SK-N-SH (cell line): ENCODE measurements at regions not wholly inside any gene's neighbourhood (a gene's known extent, or its start where the extent isn't known, plus 50 kb on each side); places are given as distances from the start of the nearest gene placed in this dataset.

Experiments used
- CTCF ChIA-PET: fragments of 300-600, 350-600 bp; formaldehyde crosslinking; extraction: SDS; loops from one replicate; lab custom pipeline; 2021; lab: Yijun Ruan, JAX
- POLR2A ChIA-PET: fragments of 350-600 bp; sonication (Branson Sonifier 250); formaldehyde crosslinking; extraction: SDS; loops from one replicate; lab custom pipeline; 2020; ENCODE audit warnings: antibody characterized with exemption, inconsistent platforms; lab: Yijun Ruan, JAX
- DNase-seq: peaks from one replicate; pipeline ENCODE4 v3.0.0; 2012
- H2AFZ ChIP-seq: fragments of 200-600 bp; sonication (generic); 2 replicates; pipeline ENCODE4 v1.8.1; 2016; ENCODE audit warnings: antibody characterized with exemption, mild to moderate bottlenecking, low read depth
- H3F3A ChIP-seq: fragments of 200-600 bp; sonication (generic); replicated peaks from 2 replicates; pipeline ENCODE3; 2016; ENCODE audit warnings: antibody characterized with exemption, mild to moderate bottlenecking; ENCODE audit not compliant: insufficient read depth
- H3K27ac ChIP-seq, 2 experiments: fragments of 200-500 bp in 1 of 2; fragments of 200-600 bp in 1 of 2; sonication (Bioruptor generic) in 1 of 2; sonication (generic), shearing (Covaris generic) in 1 of 2; 2 replicates each; pipeline versions ENCODE4 v1.5.1 to v1.6.1; 2014 to 2016; ENCODE audit warnings: low read depth in 2 of 2, inconsistent platforms in 1 of 2, low read length in 1 of 2, mild to moderate bottlenecking in 1 of 2, mixed read lengths in 1 of 2
- H3K27me3 ChIP-seq: fragments of 200-600 bp; sonication (generic), shearing (Covaris generic); 2 replicates; pipeline ENCODE4 v1.6.1; 2016; ENCODE audit warnings: mixed run types; ENCODE audit not compliant: insufficient read depth
- H3K36me3 ChIP-seq, 2 experiments: fragments of 200-500 bp in 1 of 2; fragments of 200-600 bp in 1 of 2; sonication (Bioruptor generic) in 1 of 2; sonication (generic) in 1 of 2; replicated peaks in 1 of 2; 2 replicates each; pipeline versions ENCODE3 to v1.5.1; 2014 to 2016; ENCODE audit warnings: low read length in 1 of 2, mild to moderate bottlenecking in 1 of 2; ENCODE audit not compliant: insufficient read depth in 2 of 2, control insufficient read depth in 1 of 2
- H3K4me1 ChIP-seq, 2 experiments: fragments of 200-500 bp in 1 of 2; fragments of 200-600 bp in 1 of 2; sonication (Bioruptor generic) in 1 of 2; sonication (generic), shearing (Covaris generic) in 1 of 2; 2 replicates each; pipeline versions ENCODE4 v1.5.1 to v1.6.1; 2014 to 2016; ENCODE audit warnings: low read depth in 1 of 2, low read length in 1 of 2, mixed run types in 1 of 2; ENCODE audit not compliant: insufficient read depth in 2 of 2, control insufficient read depth in 1 of 2
- H3K4me2 ChIP-seq: fragments of 200-600 bp; sonication (generic), shearing (Covaris generic); 2 replicates; pipeline ENCODE4 v1.6.1; 2017; ENCODE audit warnings: mixed run types
- H3K4me3 ChIP-seq, 2 experiments: fragments of 200-500 bp in 1 of 2; fragments of 200-600 bp in 1 of 2; sonication (Bioruptor generic) in 1 of 2; sonication (generic), shearing (Covaris generic) in 1 of 2; 2 replicates each; pipeline versions ENCODE4 v1.5.1 to v1.8.1; 2014 to 2016; ENCODE audit warnings: low read depth in 2 of 2, inconsistent platforms in 1 of 2, low read length in 1 of 2, mild to moderate bottlenecking in 1 of 2, mixed read lengths in 1 of 2, moderate library complexity in 1 of 2
- H3K79me2 ChIP-seq: fragments of 200-600 bp; sonication (generic); 2 replicates; pipeline ENCODE4 v1.8.1; 2017; ENCODE audit warnings: mild to moderate bottlenecking; ENCODE audit not compliant: insufficient read depth
- H3K9ac ChIP-seq: fragments of 200-600 bp; sonication (generic); 2 replicates; pipeline ENCODE4 v1.6.1; 2017; ENCODE audit warnings: mixed run types
- H3K9me2 ChIP-seq: fragments of 200-600 bp; sonication (generic); 2 replicates; pipeline ENCODE4 v1.6.1; 2017; ENCODE audit warnings: mixed run types
- H3K9me3 ChIP-seq: fragments of 200-600 bp; sonication (generic); 2 replicates; pipeline ENCODE4 v1.6.1; 2017; ENCODE audit warnings: mixed run types, mild to moderate bottlenecking, moderate library complexity
- H4K20me1 ChIP-seq: fragments of 200-600 bp; sonication (generic); 2 replicates; pipeline ENCODE4 v1.6.1; 2017; ENCODE audit warnings: mild to moderate bottlenecking, mixed run types; ENCODE audit not compliant: insufficient read depth
- CHD2 ChIP-seq: fragments of 150-350 bp; IDR thresholded peaks from 2 replicates; pipeline ENCODE4 v1.6.1; 2018; ENCODE audit warnings: low read length; ENCODE audit not compliant: partially characterized antibody
- CTCF ChIP-seq: fragments of 200-600 bp; sonication (generic); IDR thresholded peaks from 2 replicates; pipeline ENCODE4 v1.6.1; 2017; ENCODE audit warnings: antibody characterized with exemption, mild to moderate bottlenecking, moderate library complexity
- EP300 ChIP-seq, 2 experiments: IDR thresholded peaks; 2 replicates each; pipeline versions ENCODE4 v1.4.0 to v1.6.1; 2012; ENCODE audit warnings: borderline replicate concordance in 1 of 2, low read depth in 1 of 2, low read length in 1 of 2
- FOSL2 ChIP-seq: IDR thresholded peaks from 2 replicates; pipeline ENCODE4 v1.4.0; 2012; ENCODE audit warnings: low read depth, mild to moderate bottlenecking, moderate library complexity, borderline replicate concordance
- FOXJ3 ChIP-seq: sonication (generic); formaldehyde crosslinking; IDR thresholded peaks from 2 replicates; pipeline ENCODE4 v1.5.1; 2020; ENCODE audit warnings: mild to moderate bottlenecking, missing genetic modification reagents
- MEF2A ChIP-seq: IDR thresholded peaks from 2 replicates; pipeline ENCODE4 v1.4.0; 2012; ENCODE audit warnings: low read depth, borderline replicate concordance
- NRF1 ChIP-seq: IDR thresholded peaks from 2 replicates; pipeline ENCODE4 v1.6.1; 2012; ENCODE audit warnings: low read depth, mild to moderate bottlenecking, low read length
- POLR2AphosphoS5 ChIP-seq: IDR thresholded peaks from 2 replicates; pipeline ENCODE4 v1.6.1; 2012; ENCODE audit warnings: low read depth, low read length
- RAD21 ChIP-seq: IDR thresholded peaks from 2 replicates; pipeline ENCODE4 v1.6.1; 2012; ENCODE audit warnings: mild to moderate bottlenecking, low read length
- SMC3 ChIP-seq: IDR thresholded peaks from 2 replicates; pipeline ENCODE4 v1.6.1; 2012; ENCODE audit warnings: low read depth, low read length, improper control_type of control experiment
- TCF12 ChIP-seq: IDR thresholded peaks from 2 replicates; pipeline ENCODE4 v1.4.0; 2012
- YY1 ChIP-seq: IDR thresholded peaks from 2 replicates; pipeline ENCODE4 v1.4.0; 2012; ENCODE audit warnings: low read depth, mild to moderate bottlenecking
- ZBTB33 ChIP-seq: IDR thresholded peaks from 2 replicates; pipeline ENCODE4 v1.4.0; 2012; ENCODE audit warnings: low read depth, borderline replicate concordance
- TF ChIP-seq, protein P1 (sequence below): IDR thresholded peaks from 2 replicates; pipeline ENCODE4 v1.6.1; 2012; ENCODE audit warnings: mild to moderate bottlenecking, low read depth, low read length, moderate library complexity
- TF ChIP-seq, protein P2 (sequence below): IDR thresholded peaks from 2 replicates; pipeline ENCODE4 v1.4.0; 2012; ENCODE audit warnings: low read depth, borderline replicate concordance
- TF ChIP-seq, protein P3 (sequence below): fragments of 150-350 bp; IDR thresholded peaks from 2 replicates; pipeline ENCODE4 v1.6.1; 2017; ENCODE audit warnings: antibody characterized with exemption, low read length, low read depth, borderline replicate concordance
- TF ChIP-seq, protein P4 (sequence below): IDR thresholded peaks from 2 replicates; pipeline ENCODE4; 2012

DNA sequence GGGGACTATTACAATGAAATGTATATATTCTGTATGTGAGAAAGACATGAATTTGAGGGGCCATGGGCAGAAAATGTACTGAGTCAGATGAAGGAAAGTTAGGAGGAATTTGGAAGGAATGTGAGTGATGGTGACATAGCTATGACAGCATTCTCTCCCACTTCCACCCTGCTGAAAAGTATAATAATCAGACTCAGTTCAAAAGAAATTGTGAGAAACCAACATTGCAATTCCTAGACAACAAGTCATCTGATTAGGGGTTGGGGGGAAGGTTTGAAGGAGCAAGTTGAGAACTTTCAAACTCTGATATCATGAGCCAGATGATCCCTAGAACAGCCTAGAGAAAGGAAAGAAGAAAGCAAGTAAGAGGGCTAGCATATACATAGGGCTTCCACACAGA is 370.6 kb downstream of the DMRTA1 start:
- DNase-seq = no peak

More for the DNA sequence above, 370.6 kb downstream of the DMRTA1 start:
- H3K36me3 ChIP-seq = no peaks in the 10 kb centered on the region
- H3K4me2 ChIP-seq = no peak overlapping the region
- H4K20me1 ChIP-seq = no peaks in the 10 kb centered on the region
- no peaks in the 10 kb centered on the region for H3F3A ChIP-seq
- no peak overlapping the region for H3K4me3 ChIP-seq
- no peaks in the 10 kb centered on the region for H3K79me2 ChIP-seq
- CTCF ChIA-PET = no interaction called here
- TF ChIP-seq ZBTB33 (no peak), NRF1 (no peak), YY1 (no peak), MEF2A (no peak), SMC3 (no peak), CHD2 (no peak), FOXJ3 (no peak), FOSL2 (no peak), EP300 (IDR thresholded peaks at IDR 0.05; ENCODE audit: borderline replicate concordance in 1 of 2, low read depth in 1 of 2, low read length in 1 of 2) (no peak), POLR2AphosphoS5 (no peak), CTCF (no peak), RAD21 (no peak), TCF12 (no peak)
- TF ChIP-seq, protein P1, sequence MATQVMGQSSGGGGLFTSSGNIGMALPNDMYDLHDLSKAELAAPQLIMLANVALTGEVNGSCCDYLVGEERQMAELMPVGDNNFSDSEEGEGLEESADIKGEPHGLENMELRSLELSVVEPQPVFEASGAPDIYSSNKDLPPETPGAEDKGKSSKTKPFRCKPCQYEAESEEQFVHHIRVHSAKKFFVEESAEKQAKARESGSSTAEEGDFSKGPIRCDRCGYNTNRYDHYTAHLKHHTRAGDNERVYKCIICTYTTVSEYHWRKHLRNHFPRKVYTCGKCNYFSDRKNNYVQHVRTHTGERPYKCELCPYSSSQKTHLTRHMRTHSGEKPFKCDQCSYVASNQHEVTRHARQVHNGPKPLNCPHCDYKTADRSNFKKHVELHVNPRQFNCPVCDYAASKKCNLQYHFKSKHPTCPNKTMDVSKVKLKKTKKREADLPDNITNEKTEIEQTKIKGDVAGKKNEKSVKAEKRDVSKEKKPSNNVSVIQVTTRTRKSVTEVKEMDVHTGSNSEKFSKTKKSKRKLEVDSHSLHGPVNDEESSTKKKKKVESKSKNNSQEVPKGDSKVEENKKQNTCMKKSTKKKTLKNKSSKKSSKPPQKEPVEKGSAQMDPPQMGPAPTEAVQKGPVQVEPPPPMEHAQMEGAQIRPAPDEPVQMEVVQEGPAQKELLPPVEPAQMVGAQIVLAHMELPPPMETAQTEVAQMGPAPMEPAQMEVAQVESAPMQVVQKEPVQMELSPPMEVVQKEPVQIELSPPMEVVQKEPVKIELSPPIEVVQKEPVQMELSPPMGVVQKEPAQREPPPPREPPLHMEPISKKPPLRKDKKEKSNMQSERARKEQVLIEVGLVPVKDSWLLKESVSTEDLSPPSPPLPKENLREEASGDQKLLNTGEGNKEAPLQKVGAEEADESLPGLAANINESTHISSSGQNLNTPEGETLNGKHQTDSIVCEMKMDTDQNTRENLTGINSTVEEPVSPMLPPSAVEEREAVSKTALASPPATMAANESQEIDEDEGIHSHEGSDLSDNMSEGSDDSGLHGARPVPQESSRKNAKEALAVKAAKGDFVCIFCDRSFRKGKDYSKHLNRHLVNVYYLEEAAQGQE = no peak
- TF ChIP-seq, protein P2, sequence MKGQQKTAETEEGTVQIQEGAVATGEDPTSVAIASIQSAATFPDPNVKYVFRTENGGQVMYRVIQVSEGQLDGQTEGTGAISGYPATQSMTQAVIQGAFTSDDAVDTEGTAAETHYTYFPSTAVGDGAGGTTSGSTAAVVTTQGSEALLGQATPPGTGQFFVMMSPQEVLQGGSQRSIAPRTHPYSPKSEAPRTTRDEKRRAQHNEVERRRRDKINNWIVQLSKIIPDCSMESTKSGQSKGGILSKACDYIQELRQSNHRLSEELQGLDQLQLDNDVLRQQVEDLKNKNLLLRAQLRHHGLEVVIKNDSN = no peak
- TF ChIP-seq, protein P3, sequence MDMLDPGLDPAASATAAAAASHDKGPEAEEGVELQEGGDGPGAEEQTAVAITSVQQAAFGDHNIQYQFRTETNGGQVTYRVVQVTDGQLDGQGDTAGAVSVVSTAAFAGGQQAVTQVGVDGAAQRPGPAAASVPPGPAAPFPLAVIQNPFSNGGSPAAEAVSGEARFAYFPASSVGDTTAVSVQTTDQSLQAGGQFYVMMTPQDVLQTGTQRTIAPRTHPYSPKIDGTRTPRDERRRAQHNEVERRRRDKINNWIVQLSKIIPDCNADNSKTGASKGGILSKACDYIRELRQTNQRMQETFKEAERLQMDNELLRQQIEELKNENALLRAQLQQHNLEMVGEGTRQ = no peak
- TF ChIP-seq, protein P4, sequence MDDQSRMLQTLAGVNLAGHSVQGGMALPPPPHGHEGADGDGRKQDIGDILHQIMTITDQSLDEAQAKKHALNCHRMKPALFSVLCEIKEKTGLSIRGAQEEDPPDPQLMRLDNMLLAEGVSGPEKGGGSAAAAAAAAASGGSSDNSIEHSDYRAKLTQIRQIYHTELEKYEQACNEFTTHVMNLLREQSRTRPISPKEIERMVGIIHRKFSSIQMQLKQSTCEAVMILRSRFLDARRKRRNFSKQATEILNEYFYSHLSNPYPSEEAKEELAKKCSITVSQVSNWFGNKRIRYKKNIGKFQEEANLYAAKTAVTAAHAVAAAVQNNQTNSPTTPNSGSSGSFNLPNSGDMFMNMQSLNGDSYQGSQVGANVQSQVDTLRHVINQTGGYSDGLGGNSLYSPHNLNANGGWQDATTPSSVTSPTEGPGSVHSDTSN = no peak
- H2AFZ ChIP-seq = no peak overlapping the region
- POLR2A ChIA-PET = no interaction called here
- no peaks in the 10 kb centered on the region for H3K4me1 ChIP-seq
- no peaks in the 10 kb centered on the region for H3K9me2 ChIP-seq
- H3K27me3 ChIP-seq = no peaks in the 10 kb centered on the region
- H3K27ac ChIP-seq = no peak overlapping the region
- H3K9me3 ChIP-seq = no peaks in the 10 kb centered on the region
- H3K9ac ChIP-seq = no peak overlapping the region
